ENCODE measurements at regions not wholly inside any gene's neighbourhood (a gene's known extent, or its start where the extent isn't known, plus 50 kb on each side); places are given as distances from the start of the nearest gene placed in this dataset.
A peak's percentile ranks its signal among the peaks of the same experiment; 100 is the strongest.

DNA sequence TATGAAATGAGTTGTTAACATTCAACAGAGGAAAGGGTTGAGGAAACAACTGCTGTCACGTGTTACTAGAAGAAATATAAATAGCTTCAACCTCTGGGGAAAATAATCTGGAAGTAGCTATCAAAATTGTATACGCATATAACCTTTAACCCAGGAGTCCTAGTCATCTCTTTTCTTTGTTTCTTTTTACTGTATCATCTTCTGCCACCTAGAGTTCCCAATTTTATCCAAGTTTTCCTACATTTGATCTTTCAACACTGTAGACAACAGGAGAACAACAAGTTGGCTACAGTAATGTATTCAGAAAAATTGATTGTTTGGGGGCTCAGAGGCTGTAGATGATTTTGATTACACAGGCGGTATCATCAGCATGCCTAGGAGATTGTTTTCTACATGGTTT is 453.7 kb downstream of the FSCB start:
- no peak for DNase-seq
- ATAC-seq: no peak
- intact Hi-C loops (cut with DNase I): no loop called here

DNA sequence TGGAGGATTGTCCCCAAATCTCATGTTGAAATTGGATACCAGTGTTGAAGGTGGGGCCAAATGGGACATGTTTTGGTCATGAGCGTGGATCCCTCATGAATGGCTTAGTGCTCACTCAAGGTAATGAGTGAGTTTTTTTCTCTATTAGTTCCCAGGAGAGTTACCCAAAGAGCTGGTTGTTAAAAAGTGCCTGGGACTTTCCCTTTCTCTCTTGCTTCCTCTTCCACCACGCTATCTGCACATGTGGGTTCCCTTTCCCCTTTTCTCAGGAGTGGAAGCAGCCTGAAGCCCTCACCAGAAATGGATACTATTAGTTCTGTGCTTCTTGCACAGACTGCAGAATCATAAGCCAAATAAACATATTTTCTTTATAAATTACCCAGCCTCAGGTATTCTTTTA is 465.4 kb downstream of the FSCB start:
- intact Hi-C loops (cut with DNase I): no loop called here
- DNase-seq: no peak
- ATAC-seq: no peak

DNA sequence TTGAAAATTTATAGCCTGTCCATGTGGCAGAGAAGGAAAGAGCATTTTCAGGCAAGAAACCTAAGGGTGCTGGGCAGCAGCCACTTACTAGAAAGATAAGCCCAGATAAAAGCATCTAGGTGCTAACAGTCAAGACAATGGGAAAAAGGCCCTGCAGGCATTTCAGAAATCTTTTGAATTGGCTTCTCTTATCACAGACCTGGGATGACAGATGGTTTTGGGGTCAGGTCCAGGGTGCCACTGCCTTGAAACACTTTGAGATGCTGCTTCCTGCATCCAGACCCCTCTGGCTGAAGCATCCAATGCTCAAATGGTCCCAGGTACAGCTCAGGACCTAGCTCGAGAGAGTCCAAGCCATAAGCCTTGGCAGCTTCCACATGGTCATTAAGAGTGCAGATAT is 466.5 kb downstream of the FSCB start:
- DNase-seq (no peak), ATAC-seq (no peak)
- intact Hi-C loops (cut with DNase I): no loop called here

DNA sequence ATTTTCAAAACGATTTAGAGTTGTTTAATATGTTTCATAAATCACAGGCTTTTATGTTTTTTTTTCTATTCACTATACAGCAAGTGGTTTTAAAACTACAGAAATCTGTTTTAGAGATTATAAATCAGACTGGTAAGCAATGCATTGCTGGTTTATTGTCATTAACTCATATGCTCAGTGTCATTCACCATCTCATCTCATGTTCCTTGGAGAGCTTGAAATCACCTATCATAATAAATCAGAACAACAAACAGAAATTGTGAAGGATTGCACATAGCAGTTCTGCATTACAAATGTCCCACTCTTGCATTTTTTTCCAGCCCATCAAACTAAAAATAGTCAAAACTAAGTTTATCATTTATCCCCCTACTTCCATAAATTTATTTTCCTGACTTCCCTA is 470.8 kb downstream of the FSCB start:
- DNase-seq (no peak), ATAC-seq (no peak)
- intact Hi-C loops (cut with DNase I): no loop called here

DNA sequence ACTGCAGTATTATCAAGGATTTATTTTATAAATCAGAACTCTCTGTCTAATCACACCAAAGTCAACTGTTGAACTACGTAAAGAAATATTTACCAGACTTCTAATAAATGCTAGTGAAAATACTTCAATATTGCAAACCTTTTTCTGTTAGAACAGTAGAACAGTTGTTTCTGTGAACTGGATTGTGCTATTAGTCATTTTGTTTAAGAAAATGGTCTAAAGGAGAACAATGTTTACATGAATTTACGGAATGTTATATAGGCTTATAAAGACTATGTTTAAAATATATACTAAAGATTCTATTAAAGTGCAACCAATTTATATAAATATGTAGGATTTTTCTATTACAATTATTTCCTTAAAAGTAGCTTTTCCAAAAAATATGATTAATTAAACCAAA is 471.4 kb downstream of the FSCB start:
- ATAC-seq: no peak

DNA sequence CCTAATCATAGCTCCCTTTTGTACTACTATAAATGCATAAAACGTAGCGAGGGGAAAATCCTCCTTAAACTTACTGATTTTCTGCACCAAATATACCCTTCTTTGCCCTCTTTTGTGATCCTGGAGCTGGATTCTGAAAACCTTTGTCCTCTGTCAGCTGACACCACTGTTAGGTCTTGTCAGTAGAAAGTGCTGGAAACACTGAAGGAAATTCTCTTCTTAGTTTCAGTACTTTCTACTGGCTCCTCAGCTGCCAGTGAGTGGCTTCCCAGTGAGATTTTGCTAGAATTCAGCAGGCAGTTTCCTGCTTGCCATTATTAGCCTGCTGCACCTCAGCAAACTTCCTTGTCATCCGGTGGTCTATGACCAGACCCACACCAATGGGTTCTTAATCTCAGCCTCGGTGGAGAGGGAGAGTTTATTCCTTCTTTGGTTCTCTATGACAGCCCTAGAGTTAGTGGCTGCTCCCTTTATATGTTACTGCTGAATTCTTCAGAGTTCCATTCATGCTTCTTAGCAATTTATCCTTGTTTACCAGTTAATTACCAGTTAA is 476.2 kb downstream of the FSCB start:
- no peak for ATAC-seq
- intact Hi-C loops (cut with DNase I): no loop called here
- DNase-seq: no peak

More for the DNA sequence above, 471.4 kb downstream of the FSCB start:
- intact Hi-C loops (cut with DNase I): no loop called here
- DNase-seq: no peak

DNA sequence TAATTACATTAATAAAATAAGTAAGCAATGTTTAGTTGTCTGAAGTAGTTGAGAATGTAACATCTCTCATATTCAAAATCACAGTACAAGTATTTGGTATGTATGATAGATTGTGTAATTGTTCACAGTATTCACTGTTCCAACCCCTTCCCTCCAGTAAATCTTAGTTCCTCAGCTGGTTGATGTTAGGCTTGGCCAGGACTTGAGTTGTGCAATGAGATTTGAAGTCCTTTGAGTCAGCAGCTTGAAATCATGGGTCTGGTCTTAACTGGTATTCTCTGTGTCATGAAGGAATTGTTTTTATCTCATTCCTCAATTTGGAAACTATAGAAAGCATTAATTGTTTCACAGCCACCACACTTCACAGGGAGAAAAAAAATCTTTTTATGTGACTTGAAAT is 477.1 kb downstream of the FSCB start:
- DNase-seq (no peak), ATAC-seq (peak; percentile 88 to 91)
- intact Hi-C loops (cut with DNase I): no loop called here

DNA sequence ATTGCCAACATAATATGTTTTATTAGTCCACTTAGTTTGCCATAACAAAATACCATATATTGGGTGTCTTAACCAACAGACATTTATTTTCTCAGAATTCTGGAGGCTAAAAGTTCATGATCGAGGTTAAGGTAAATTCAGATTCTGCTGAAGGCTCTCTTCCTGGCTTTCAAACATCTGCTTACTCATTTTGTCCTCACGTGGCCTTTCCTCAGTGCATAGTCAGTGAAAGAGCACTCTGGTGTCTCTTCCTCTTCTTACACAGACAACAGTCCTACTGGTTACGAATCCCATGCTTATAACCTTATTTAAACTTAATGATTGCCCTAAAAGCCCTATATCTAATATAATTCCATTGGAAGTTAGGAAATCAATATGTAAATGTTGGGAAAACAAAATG is 479.7 kb downstream of the FSCB start:
- intact Hi-C loops (cut with DNase I): no loop called here
- ATAC-seq: no peak

DNA sequence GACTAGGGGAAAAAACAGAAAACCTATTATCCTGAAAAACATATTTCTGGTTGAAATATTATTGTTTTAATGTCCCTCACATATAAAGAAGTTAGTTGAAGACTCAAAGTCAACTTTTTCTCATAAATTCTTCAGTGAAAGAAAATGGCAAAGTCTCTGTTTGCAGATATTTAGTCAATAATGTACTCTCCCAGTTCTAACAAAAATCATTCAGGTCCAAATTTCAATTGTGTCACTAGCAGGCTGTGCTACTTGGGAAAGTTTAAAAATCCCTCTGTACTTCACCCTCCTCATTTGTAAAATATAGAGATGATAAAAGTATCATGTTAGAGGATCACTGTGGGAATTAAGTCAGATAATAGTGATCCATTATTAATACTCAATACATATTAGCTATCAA is 496.5 kb downstream of the FSCB start:
- intact Hi-C loops (cut with DNase I): no loop called here
- no peak for DNase-seq
- no peak for ATAC-seq

More for the DNA sequence above, 479.7 kb downstream of the FSCB start:
- no peak for DNase-seq

DNA sequence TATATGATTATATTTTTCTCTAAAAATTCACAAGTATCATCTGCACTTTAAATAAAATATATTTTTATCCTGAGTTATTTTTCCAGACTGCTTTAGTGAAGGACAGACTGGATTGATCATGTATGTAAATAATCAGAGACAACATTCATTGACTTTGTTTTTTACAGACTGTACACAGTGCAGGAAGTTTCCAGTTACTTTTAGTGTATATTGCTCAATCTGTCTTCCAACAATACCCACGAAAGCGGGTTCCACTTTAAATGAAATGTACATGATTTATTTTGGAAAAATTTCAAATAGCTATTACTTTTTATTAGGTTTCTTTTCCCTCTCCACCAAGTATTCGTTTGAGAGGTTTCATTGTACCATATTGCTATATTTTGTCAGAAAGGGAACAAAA is 497.0 kb downstream of the FSCB start:
- no peak for ATAC-seq
- no peak for DNase-seq
- intact Hi-C loops (cut with DNase I): no loop called here

DNA sequence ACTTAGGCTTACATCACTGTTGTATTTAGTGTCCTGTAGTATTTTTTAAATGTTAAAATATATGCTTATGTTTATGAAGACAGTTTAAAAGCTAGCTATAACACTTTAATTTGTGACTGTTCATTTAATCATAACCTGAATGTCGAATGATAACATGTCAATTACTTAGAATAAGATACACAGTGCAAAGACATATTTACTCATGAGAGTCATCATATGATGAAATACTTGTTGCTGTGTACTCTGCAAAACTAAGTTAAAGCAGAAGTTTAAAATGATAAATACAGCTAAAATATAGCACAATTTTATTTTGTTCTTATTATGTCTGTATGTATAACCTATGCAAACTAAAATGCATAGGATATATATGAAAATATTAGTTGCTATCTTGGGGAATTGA is 497.4 kb downstream of the FSCB start:
- ATAC-seq (no peak), DNase-seq (no peak)
- intact Hi-C loops (cut with DNase I): no loop called here

DNA sequence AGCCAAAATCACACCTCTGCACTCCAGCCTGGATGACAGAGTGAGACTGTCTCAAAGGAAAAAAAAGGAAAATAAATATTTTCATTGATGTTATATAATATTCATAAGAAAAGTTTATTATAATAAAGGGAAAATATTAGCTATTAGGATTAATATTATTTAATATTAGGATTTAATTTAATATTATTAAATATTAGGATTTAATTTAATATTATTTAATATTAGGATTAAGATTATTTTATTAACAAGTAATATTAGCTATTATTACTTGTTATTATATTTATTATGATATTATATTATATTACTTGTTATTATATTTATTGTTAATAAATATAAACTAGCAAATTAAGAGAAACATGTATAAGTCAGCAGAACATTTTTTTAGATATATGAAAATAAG is 518.1 kb downstream of the FSCB start:
- no peak for DNase-seq

DNA sequence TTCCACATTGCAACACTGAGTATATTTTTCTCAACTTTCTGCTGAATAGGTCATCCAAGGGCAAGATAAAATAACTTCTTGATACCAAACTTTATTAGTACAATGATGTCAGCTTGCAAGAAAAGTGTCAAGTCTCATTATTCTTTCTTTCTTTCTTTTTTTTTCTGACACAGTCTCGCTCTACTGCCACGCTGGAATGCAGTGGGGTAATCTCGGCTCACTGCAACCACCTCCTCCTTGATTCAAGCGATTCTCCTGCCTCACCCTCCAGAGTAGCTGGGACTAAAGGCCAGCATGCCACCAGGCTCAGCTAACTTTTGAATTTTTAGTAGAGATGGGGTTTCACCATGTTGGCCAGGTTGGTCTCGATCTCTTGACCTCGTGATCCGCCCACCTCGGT is 523.4 kb downstream of the FSCB start:
- no peak for DNase-seq
- intact Hi-C loops (cut with DNase I): no loop called here
- ATAC-seq: no peak

More for the DNA sequence above, 518.1 kb downstream of the FSCB start:
- ATAC-seq: no peak
- intact Hi-C loops (cut with DNase I): no loop called here

DNA sequence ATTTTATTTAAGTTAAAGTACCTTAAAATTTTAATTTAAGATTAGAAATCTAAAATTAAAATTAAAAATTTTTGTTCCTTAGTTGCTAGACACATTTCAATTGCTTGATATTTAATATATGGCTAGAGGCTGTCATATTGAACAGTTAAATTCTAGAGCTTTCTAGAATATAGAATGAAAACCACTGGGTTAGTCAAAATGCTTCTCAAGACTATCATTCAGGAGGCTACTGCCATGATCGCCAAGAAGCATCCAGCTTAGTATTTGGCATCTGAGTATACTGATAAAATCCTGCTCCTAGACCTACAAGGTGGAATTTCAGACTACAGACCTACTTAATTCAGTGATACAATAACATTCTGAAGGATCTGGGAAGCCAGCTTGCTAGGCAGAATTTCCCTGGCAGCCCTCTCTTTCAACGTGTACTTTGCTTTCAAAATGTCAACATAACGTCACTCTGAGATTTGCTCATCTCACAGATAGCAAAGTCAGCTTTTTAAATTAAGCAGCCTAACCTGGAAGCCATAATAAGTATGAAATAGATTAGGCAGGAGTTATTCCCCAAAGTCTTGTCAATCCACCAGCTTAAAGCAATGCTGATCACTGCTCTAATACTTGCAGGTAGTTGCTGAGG is 525.8 kb downstream of the FSCB start:
- ATAC-seq: no peak
- no peak for DNase-seq
- intact Hi-C loops (cut with DNase I): no loop called here

DNA sequence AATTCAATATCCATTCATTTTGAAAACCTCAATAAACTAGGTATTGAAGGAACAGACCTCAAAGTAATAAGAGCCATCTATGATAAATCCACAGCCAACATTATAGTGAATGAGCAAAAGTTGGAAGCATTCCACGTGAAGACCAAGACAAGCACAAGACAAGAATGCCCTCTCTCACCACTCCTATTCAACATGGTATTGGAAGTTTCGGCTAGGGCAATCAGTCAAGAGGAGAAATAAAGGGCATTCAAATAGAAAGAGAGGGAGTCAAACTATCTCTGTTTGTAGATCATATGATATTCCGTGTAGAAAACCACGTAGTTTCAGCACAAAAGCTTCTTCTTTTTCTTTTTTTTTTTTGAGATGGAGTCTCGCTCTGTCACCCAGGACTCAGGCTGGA is 550.3 kb downstream of the FSCB start:
- no peak for DNase-seq
- no peak for ATAC-seq
- intact Hi-C loops (cut with DNase I): no loop called here

DNA sequence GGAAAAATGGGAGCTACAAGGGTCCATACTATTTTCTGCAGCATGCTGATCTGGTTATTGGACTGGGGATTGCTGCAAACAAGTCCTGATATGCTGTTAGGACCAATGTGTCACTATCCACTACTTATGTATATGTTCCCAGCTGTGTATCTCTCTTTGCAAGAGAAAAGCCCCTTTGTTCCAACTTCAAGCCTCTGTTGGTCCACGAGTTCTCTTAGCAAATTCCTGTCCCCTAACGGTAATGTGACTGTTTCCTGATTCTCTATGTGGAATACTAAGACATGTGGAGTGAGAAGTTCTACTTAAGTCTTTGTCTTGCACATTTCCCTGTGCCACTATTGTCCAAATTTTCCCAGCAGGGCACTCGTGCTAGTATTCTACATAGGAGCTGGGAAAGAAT is 557.7 kb downstream of the FSCB start:
- ATAC-seq: no peak
- intact Hi-C loops (cut with DNase I): no loop called here
- DNase-seq: no peak

DNA sequence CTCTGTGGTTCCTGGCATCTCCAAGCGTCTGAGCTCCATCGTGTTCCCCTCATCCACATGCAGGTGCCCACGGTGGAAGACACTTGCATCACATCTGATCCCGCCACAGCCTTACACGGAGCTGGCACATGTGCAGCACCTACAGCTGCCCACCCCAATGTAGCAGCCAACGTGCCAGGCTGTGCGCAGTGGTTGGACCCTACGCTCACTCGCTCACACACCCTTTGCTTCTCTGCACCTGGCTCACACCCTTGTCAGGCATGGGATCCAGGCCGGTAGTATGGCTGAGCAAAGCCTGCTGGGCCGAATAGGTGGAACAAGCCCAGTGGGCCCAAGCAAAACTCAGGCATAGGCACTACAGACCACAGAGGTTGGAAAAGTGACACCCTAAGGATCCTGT is 567.2 kb downstream of the FSCB start:
- intact Hi-C loops (cut with DNase I): no loop called here
- no peak for DNase-seq
- no peak for ATAC-seq

DNA sequence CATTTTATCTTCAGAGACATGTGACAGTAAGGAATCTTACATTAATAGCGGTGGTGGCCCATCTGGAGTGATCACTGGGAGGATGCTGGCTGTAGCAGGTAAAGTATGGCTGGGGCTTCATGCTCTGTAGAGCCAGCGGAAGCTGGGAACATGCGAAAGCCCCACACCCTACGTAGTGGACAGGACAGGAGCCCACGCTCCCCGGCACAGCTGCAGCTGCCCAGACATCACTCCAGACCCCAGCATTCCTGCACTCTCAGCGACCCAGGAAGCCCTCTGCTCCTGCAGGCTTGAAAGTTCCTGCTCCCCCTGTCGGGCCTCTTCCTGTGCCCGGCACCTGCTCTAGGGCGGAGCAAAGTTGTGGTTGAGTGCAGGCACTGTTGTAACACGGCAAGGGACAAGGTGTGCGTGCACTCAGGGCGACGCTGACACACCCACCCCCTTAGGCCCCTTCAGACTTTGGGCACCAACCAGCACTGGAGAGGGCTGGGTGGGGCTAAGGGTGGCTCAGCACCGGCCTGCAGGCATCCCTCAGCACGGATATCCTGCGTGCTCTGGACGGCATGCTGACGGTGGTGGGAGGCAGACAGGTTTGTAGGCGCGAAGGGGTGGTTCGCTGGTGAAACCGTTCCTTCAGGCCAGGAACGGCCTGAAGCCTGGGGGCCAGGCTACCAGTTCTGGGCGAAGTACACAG is 568.3 kb downstream of the FSCB start:
- ATAC-seq (no peak), DNase-seq (no peak)
- intact Hi-C loops (cut with DNase I): no loop called here

DNA sequence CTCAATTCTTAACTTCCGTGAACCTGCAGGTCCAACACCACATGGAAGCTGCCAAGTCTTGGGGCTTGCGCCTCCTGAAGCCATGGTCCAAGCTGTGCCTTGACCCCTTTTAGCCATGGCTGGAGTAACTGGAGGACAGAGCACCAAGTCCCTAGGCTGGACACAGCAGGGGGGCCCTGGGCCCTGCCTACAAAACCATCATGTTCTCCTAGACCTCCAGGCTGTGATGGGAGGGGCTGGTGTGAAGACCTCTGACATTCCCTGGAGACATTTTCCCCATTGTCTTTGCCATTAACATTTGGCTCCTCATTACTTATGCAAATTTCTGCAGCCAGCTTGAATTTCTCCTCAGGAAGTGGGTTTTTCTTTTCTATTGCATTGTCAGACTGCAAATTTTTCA is 570.1 kb downstream of the FSCB start:
- no peak for DNase-seq
- ATAC-seq: no peak
- intact Hi-C loops (cut with DNase I): no loop called here

DNA sequence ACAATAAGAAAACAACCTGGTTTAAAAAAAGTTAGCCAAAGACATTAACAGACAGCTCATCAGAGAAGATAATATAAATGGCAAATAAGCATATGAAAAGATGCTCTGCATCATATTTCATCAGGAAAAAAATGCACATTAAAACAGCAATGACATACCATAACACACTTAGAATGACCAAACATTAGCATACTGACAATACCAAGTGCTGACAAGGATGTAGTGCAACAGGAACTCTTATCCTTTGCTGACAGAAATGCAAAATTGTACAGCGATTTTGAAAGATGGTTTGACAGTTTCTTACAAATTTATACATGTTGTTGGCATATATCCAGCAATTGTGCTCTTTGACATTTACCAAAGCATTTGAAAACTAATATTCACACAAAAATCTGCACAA is 573.0 kb downstream of the FSCB start:
- no peak for DNase-seq
- intact Hi-C loops (cut with DNase I): no loop called here
- ATAC-seq: no peak

DNA sequence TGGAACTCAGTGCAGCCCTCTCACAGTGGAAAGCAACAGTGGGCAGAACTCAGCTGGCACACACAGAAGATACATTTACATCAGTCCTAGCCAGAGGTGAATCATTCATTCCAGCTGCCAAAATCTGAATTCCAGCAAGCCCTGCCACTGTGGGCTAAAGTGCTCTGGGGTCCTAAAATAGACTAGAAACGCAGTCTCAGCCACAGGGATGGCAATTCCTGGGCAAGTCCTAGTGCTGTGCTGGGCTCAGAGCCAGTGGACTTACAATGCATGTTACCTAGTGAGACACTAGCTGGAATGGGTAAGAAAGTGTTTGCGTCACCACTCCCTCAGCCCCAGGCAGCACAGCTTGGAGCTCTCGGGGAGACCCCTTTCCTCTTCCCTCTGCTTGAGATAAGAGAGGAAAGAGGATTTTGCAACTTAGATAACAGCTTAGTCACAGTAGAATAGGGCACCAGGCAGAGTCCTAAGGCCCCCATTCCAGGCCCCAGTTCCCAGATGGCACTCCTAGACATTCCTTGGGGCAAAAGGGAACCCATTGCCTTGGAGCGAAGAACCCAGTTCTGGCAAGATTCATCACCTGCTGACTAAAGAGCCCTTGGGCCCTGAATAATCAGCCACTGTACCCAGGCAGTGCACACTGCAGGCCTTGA is 592.9 kb downstream of the FSCB start:
- peak in 1 of 2 donors; percentile 68 for ATAC-seq
- peak; percentile 57 for DNase-seq
- intact Hi-C loops (cut with DNase I): no loop called here

Measured in left cardiac atrium (tissue), 4 donors.